SK-N-SH treated with all-trans-retinoic acid at 6 μM for 48 hours (cell line): ENCODE measurements at regions not wholly inside any gene's neighbourhood (a gene's known extent, or its start where the extent isn't known, plus 50 kb on each side); places are given as distances from the start of the nearest gene placed in this dataset.
"Not testable (repeated sequence)": the region's sequence is repeated elsewhere in the genome, so short reads cannot be mapped to it uniquely, and the experiment has no call there.

ENCODE experiments used
- ATAC-seq: fragments of 200-7000 bp; cut with Tn5 transposase; 3 replicates; pipeline ENCODE4 v1.9.1; 2020; ENCODE audit warnings: mild to moderate bottlenecking, moderate library complexity
- ARNTL ChIP-seq: fragments of 450-650 bp; formaldehyde crosslinking; IDR thresholded peaks from 2 replicates; pipeline ENCODE4 v1.5.0; 2020; ENCODE audit warnings: low read depth, mild to moderate bottlenecking, moderate library complexity, borderline replicate concordance
- BACH2 ChIP-seq: fragments of 250-450 bp; sonication (Bioruptor Pico); IDR thresholded peaks from 2 replicates; pipeline ENCODE4 v1.9.0; 2021; ENCODE audit warnings: mild to moderate bottlenecking, borderline replicate concordance
- CREB5 ChIP-seq: fragments of 250-450 bp; sonication (Bioruptor Pico); IDR thresholded peaks from 2 replicates; pipeline ENCODE4 v1.5.1; 2020; ENCODE audit warnings: low read depth, mild to moderate bottlenecking, moderate library complexity
- CSDC2 ChIP-seq: fragments of 250-450 bp; sonication (Bioruptor Pico); IDR thresholded peaks from 2 replicates; pipeline ENCODE4 v1.5.0; 2020; ENCODE audit warnings: mild to moderate bottlenecking, moderate library complexity
- CSRNP3 ChIP-seq: fragments of 250-450 bp; sonication (Bioruptor Pico); IDR thresholded peaks from 2 replicates; pipeline ENCODE4 v1.5.1; 2021; ENCODE audit warnings: mild to moderate bottlenecking, moderate library complexity
- ESRRG ChIP-seq: fragments of 250-450 bp; sonication (Bioruptor Pico); IDR thresholded peaks from 2 replicates; pipeline ENCODE4 v1.6.1; 2021; ENCODE audit warnings: mild to moderate bottlenecking
- GLIS3 ChIP-seq: fragments of 250-450 bp; sonication (Bioruptor Pico); IDR thresholded peaks from 2 replicates; pipeline ENCODE4 v1.5.0; 2020; ENCODE audit warnings: mild to moderate bottlenecking, moderate library complexity
- ISL1 ChIP-seq: fragments of 250-450 bp; sonication (Bioruptor Pico); IDR thresholded peaks from 2 replicates; pipeline ENCODE4 v2.1.2; 2022; ENCODE audit warnings: mild to moderate bottlenecking, moderate library complexity
- OSR1 ChIP-seq: fragments of 250-450 bp; sonication (Bioruptor Pico); IDR thresholded peaks from 2 replicates; pipeline ENCODE4 v1.8.0; 2022; ENCODE audit warnings: moderate library complexity, mild to moderate bottlenecking, inconsistent platforms
- PATZ1 ChIP-seq: fragments of 250-450 bp; sonication (Bioruptor Pico); IDR thresholded peaks from 2 replicates; pipeline ENCODE4 v1.8.0; 2020; ENCODE audit warnings: mild to moderate bottlenecking, moderate library complexity, borderline replicate concordance
- PPARA ChIP-seq: fragments of 250-450 bp; sonication (Bioruptor Pico); IDR thresholded peaks from 2 replicates; pipeline ENCODE4 v1.5.0; 2020; ENCODE audit warnings: mild to moderate bottlenecking, borderline replicate concordance
- RARB ChIP-seq: fragments of 250-450 bp; sonication (Bioruptor Pico); IDR thresholded peaks from 2 replicates; pipeline ENCODE4 v1.8.0; 2021; ENCODE audit warnings: mild to moderate bottlenecking, moderate library complexity
- SNAI2 ChIP-seq: fragments of 250-450 bp; sonication (Bioruptor Pico); IDR thresholded peaks from 2 replicates; pipeline ENCODE4 v1.5.0; 2020; ENCODE audit warnings: mild to moderate bottlenecking, moderate library complexity
- TCF4 ChIP-seq: fragments of 250-450 bp; sonication (Bioruptor Pico); IDR thresholded peaks from 2 replicates; pipeline ENCODE4 v1.8.0; 2021; ENCODE audit warnings: mild to moderate bottlenecking, moderate library complexity, borderline replicate concordance
- TOX ChIP-seq: fragments of 250-450 bp; sonication (Bioruptor Pico); IDR thresholded peaks from 2 replicates; pipeline ENCODE4 v1.8.0; 2021; ENCODE audit warnings: mild to moderate bottlenecking, moderate library complexity, borderline replicate concordance
- TSHZ2 ChIP-seq: fragments of 250-450 bp; sonication (Bioruptor Pico); IDR thresholded peaks from 2 replicates; pipeline ENCODE4 v1.5.0; 2020; ENCODE audit warnings: mild to moderate bottlenecking, moderate library complexity
- ZC3H10 ChIP-seq: fragments of 250-450 bp; sonication (Bioruptor Pico); IDR thresholded peaks from 2 replicates; pipeline ENCODE4 v1.5.1; 2021; ENCODE audit warnings: mild to moderate bottlenecking, moderate library complexity
- ZFP3 ChIP-seq: fragments of 250-450 bp; sonication (Bioruptor Pico); IDR thresholded peaks from 2 replicates; pipeline ENCODE4 v1.5.0; 2020; ENCODE audit warnings: mild to moderate bottlenecking, moderate library complexity
- ZFP30 ChIP-seq: fragments of 450-650 bp; formaldehyde crosslinking; IDR thresholded peaks from 2 replicates; pipeline ENCODE4 v1.5.0; 2022; ENCODE audit warnings: mild to moderate bottlenecking, moderate library complexity
- ZNF565 ChIP-seq: fragments of 450-650 bp; formaldehyde crosslinking; conservative IDR thresholded peaks from 2 replicates; pipeline ENCODE4 v1.5.0; 2020; ENCODE audit warnings: low read depth, mild to moderate bottlenecking, moderate library complexity
- ZNF70 ChIP-seq: fragments of 450-650 bp; formaldehyde crosslinking; IDR thresholded peaks from 2 replicates; pipeline ENCODE4 v1.5.0; 2020; ENCODE audit warnings: mild to moderate bottlenecking, moderate library complexity
- ZNF8 ChIP-seq: fragments of 450-650 bp; formaldehyde crosslinking; IDR thresholded peaks from 2 replicates; pipeline ENCODE4 v1.5.0; 2020; ENCODE audit warnings: mild to moderate bottlenecking, moderate library complexity

- TF ChIP-seq TOX (CRISPR knock-in tag) (no peak), SNAI2 (CRISPR knock-in tag) (no peak), OSR1 (no peak), CSDC2 (CRISPR knock-in tag) (no peak), ZC3H10 (CRISPR knock-in tag) (no peak), PPARA (CRISPR knock-in tag) (no peak), PATZ1 (CRISPR knock-in tag) (no peak), TSHZ2 (no peak), CREB5 (no peak), ZFP30 (CRISPR knock-in tag) (no peak), ARNTL (CRISPR knock-in tag) (no peak), BACH2 (CRISPR knock-in tag) (no peak), ISL1 (CRISPR knock-in tag) (no peak), ZNF565 (CRISPR knock-in tag) (no peak), ZNF8 (CRISPR knock-in tag) (no peak), RARB (CRISPR knock-in tag) (no peak), ESRRG (no peak), CSRNP3 (CRISPR knock-in tag) (no peak), TCF4 (CRISPR knock-in tag) (no peak), GLIS3 (CRISPR knock-in tag) (no peak)
- peak; percentile 14 for ATAC-seq
Observed at GRCh38 chr1:170806961-170807360, 128.4 kb upstream of the MROH9 start.

GRCh38 chr1:170807432-170807831 lies 127.9 kb upstream of the MROH9 start:
- TF ChIP-seq TOX (CRISPR knock-in tag) (peak; percentile 14; the same call in 1 of the 2 replicates), SNAI2 (CRISPR knock-in tag) (no peak)
- TF ChIP-seq, all 23 proteins: peak for 1
- ATAC-seq = peak; percentile 71

GRCh38 chr1:170808216-170808885 lies 127.0 kb upstream of the MROH9 start:
- ATAC-seq = no peak
- TF ChIP-seq RARB (CRISPR knock-in tag) = no peak
- no peak for TF ChIP-seq ZC3H10 (CRISPR knock-in tag)
- TF ChIP-seq CSRNP3 (CRISPR knock-in tag) = no peak
- no peak for TF ChIP-seq PATZ1 (CRISPR knock-in tag)
- no peak for TF ChIP-seq ISL1 (CRISPR knock-in tag)
- TF ChIP-seq ESRRG = no peak
- no peak for TF ChIP-seq BACH2 (CRISPR knock-in tag)
- no peak for TF ChIP-seq CSDC2 (CRISPR knock-in tag)
- no peak for TF ChIP-seq ZFP30 (CRISPR knock-in tag)
- TF ChIP-seq ZNF70 = no peak
- no peak for TF ChIP-seq TOX (CRISPR knock-in tag)
- no peak for TF ChIP-seq ZFP3 (CRISPR knock-in tag)
- TF ChIP-seq OSR1 = no peak

GRCh38 chr1:170811013-170811412 lies 124.3 kb upstream of the MROH9 start:
- not testable (repeated sequence) for ATAC-seq
